Sigmoid colon (tissue), 4 donors: ENCODE measurements at regions not wholly inside any gene's neighbourhood (a gene's known extent, or its start where the extent isn't known, plus 50 kb on each side); places are given as distances from the start of the nearest gene placed in this dataset.

Experiments
- CTCF ChIP-seq, 4 experiments: fragments of 450-650 bp in 3 of 4; fragments of 200-600 bp in 1 of 4; IDR thresholded peaks; one replicate each; pipeline ENCODE4 v1.5.1; 2016 to 2019; ENCODE audit warnings: antibody characterized with exemption in 4 of 4, mild to moderate bottlenecking in 3 of 4, moderate library complexity in 2 of 4
- EP300 ChIP-seq, 4 donors: sonication (generic); formaldehyde crosslinking; IDR thresholded peaks; one replicate each; pipeline ENCODE4 v1.6.1; 2017; ENCODE audit warnings: antibody characterized with exemption in 4 of 4

- TF ChIP-seq CTCF (IDR thresholded peaks at IDR 0.05) (no peak), EP300 (IDR thresholded peaks at IDR 0.05) (no peak)
Measured at GRCh38 chr10:60705376-60705775, 72.9 kb upstream of the CDK1 start.
